NCI-H460 (cell line): ENCODE measurements at regions not wholly inside any gene's neighbourhood (a gene's known extent, or its start where the extent isn't known, plus 50 kb on each side); places are given as distances from the start of the nearest gene placed in this dataset.

ENCODE experiments used
- DNase-seq: peaks from one replicate; pipeline ENCODE4 v3.0.0-alpha.2; 2016; ENCODE audit warnings: low read depth; ENCODE audit errors: extremely low read depth

- DNase-seq = no peak
Observed at GRCh38 chr3:69579306-69580041, 159.8 kb upstream of the MITF start.

GRCh38 chr3:69569520-69569919 is 169.7 kb upstream of the MITF start:
- DNase-seq = no peak

DNA sequence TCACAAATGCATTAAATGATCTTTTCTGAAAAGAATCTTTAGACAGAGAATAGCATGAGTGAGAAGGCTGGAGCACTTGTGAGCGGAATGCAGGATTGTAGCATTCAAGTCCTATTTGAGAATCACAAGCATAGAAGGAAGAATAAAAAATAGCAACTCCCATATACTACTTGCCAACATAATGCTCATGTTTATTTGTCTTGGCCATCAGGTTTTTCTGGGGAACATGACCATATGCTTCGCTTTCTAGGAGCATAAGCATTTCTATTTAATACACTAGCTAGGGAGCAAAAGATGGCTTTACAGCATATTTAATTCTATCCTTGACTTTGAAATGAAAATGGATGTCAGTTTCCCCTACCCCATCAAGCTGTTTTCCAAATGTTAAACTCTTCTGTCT is 170.3 kb upstream of the MITF start:
- DNase-seq = no peak

DNA sequence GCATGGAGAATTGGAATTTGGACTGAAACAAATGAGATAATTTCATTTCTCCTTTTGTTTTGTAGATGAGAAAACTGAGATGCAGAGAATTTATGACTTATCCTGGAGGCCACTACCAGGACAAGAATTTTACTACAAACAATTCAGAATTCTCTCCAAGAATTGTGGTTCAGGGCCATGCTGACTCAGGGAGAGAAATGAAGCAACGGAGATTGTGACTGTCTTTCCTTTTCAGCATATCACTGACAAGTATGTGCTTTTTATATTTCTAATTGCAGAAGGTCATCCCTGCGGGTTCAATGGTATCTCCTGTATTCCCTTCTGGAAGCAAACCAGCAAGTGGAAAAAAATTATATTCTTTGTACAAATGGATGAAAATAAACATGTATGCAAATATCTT is 170.8 kb upstream of the MITF start:
- DNase-seq = no peak

- no peak for DNase-seq
Observed at GRCh38 chr3:69567710-69568052, 171.6 kb upstream of the MITF start.

GRCh38 chr3:69567023-69567709 is 172.1 kb upstream of the MITF start:
- DNase-seq = no peak

DNA sequence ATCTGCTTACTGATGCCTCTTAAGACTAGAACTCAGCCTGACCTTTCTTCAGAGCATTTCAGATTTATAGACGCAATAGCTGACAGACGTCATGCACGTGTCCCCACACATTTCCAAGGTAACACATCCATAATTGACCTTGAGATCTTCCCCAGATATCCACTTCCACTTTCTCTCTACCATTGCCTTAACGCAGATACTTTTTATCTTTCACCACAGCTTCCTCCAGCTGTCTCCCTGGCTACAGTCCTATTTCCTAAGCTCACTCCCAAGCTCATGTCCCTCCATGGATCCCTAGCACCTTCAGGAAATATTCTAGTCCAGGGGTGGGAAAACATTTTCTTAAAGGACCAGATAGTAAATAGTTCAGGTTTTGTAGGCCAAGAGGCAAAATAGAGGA is 173.0 kb upstream of the MITF start:
- no peak for DNase-seq

DNA sequence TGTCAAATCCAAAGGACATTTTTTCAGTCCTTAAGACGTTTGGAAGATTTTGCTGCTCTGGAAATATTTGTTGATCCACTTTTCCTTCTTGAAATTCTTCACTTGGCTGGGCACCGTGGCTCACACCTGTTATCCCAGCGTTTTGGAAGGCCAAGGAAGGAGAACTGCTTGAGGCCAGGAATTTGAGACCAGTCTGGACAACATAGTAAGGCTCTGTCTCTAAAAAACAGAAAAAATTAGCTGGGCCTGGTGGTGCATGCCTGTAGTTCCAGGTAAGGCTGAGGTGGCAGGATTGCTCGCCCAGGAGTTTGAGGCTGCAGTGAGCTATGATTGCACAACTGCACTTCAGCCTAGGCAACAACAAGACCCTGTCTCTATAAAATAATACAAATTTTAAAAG is 173.9 kb upstream of the MITF start:
- DNase-seq = no peak

- DNase-seq = no peak
Observed at GRCh38 chr3:69563981-69564380, 175.3 kb upstream of the MITF start.

GRCh38 chr3:69563151-69563550 is 176.1 kb upstream of the MITF start:
- no peak for DNase-seq

- no peak for DNase-seq
Observed at GRCh38 chr3:69562020-69562419, 176.1 kb upstream of the FRMD4B start.

DNA sequence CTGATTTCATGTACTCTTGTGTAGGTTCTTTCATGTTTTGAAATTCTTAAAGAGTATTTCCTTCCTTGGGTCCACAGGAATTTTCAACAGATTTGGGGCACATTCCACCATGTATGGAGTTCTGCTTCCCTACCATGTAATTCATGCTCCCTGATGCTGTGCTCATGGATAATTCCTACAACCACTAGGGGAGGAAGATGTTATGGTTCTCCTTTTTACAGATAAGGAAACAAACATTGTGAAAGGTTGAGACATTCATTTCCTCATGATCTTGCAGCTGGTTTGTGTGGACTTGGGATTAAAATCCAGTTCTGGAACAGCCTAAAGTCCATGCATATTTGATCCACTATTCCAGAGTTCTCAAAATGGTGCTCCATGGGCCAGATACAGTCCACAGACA is 174.9 kb upstream of the FRMD4B start:
- DNase-seq = no peak

DNA sequence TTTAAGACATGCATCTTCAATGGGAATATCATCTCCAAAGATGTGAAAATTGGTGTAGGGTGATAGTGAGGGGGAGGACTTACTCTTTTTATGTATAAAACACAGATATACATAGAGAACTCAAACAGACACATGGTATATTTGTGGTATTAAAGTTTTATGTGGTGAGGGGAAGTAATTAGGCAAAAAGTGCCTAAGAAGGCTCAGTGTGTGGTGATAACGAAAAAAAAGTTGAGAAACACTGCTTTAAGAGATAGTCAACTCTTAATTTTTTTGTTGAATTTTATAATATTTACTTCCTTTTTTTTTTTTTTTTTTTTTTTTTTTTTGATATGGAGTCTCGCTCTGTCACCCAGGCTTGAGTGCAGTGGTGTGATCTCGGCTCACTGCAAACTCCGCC is 174.2 kb upstream of the FRMD4B start:
- DNase-seq = no peak

GRCh38 chr3:69558912-69559311 is 173.0 kb upstream of the FRMD4B start:
- DNase-seq = no peak

GRCh38 chr3:69554576-69554975 is 168.7 kb upstream of the FRMD4B start:
- DNase-seq = no peak

GRCh38 chr3:69553888-69554287 is 168.0 kb upstream of the FRMD4B start:
- DNase-seq = no peak

GRCh38 chr3:69547461-69547880 is 161.6 kb upstream of the FRMD4B start:
- DNase-seq = no peak

GRCh38 chr3:69542805-69543429 is 157.0 kb upstream of the FRMD4B start:
- DNase-seq = no peak

- DNase-seq = no peak
Observed at GRCh38 chr3:69542089-69542804, 156.4 kb upstream of the FRMD4B start.

- no peak for DNase-seq
Observed at GRCh38 chr3:69541711-69542088, 155.8 kb upstream of the FRMD4B start.
